Thyroid gland (tissue), 4 donors: ENCODE measurements at regions not wholly inside any gene's neighbourhood (a gene's known extent, or its start where the extent isn't known, plus 50 kb on each side); places are given as distances from the start of the nearest gene placed in this dataset.

Experiments used
- DNase-seq, 2 donors: peaks; one replicate each; pipeline ENCODE4 v3.0.0-alpha.2; 2019
- H3K27ac ChIP-seq, 3 donors: fragments of 200-600 bp; sonication (generic); 1 replicate in 2 of 3; 2 replicates in 1 of 3; pipeline ENCODE4 v1.5.1; 2016 to 2019; ENCODE audit warnings: mild to moderate bottlenecking in 1 of 3, moderate library complexity in 1 of 3
- H3K27me3 ChIP-seq: fragments of 200-600 bp; sonication (generic); one replicate; pipeline ENCODE4 v1.5.1; 2019
- H3K36me3 ChIP-seq, 2 donors: fragments of 200-600 bp; sonication (generic); one replicate each; pipeline ENCODE4 v1.5.1; 2016 to 2019
- H3K4me1 ChIP-seq, 2 donors: fragments of 200-600 bp; sonication (generic); one replicate each; pipeline ENCODE4 v1.5.1; 2017 to 2019
- H3K4me3 ChIP-seq, 3 donors: fragments of 200-600 bp; sonication (generic); replicated peaks in 1 of 3; 1 replicate in 2 of 3; 2 replicates in 1 of 3; pipeline ENCODE4 v1.5.1; 2016; ENCODE audit warnings: mild to moderate bottlenecking in 1 of 3
- H3K9me3 ChIP-seq: fragments of 200-600 bp; sonication (generic); one replicate; pipeline ENCODE4 v1.5.1; 2017
- POLR2A ChIP-seq, 2 donors: fragments of 450-650 bp; IDR thresholded peaks; one replicate each; pipeline ENCODE4 v1.6.1; 2017; ENCODE audit warnings: antibody characterized with exemption in 2 of 2, mild to moderate bottlenecking in 2 of 2, moderate library complexity in 1 of 2
- WGBS, 2 donors: methylation state at CpG; one replicate each; pipeline ENCODE4 v1.1.5; 2017; 5-methylcytosine and 5-hydroxymethylcytosine counted together
- intact Hi-C: fragments of 100-400 bp; cut with DNase I; formaldehyde crosslinking; loops from one replicate; pipeline ENCODE4 v1.15.1; 2023
- TF ChIP-seq, protein P1 (sequence below), 6 experiments: fragments of 200-600 bp in 3 of 6; fragments of 450-650 bp in 3 of 6; sonication (generic) in 3 of 6; IDR thresholded peaks; one replicate each; pipeline ENCODE4 v1.5.1; 2016 to 2019; ENCODE audit warnings: antibody characterized with exemption in 6 of 6, mild to moderate bottlenecking in 2 of 6, inconsistent platforms in 1 of 6, moderate library complexity in 1 of 6

DNA sequence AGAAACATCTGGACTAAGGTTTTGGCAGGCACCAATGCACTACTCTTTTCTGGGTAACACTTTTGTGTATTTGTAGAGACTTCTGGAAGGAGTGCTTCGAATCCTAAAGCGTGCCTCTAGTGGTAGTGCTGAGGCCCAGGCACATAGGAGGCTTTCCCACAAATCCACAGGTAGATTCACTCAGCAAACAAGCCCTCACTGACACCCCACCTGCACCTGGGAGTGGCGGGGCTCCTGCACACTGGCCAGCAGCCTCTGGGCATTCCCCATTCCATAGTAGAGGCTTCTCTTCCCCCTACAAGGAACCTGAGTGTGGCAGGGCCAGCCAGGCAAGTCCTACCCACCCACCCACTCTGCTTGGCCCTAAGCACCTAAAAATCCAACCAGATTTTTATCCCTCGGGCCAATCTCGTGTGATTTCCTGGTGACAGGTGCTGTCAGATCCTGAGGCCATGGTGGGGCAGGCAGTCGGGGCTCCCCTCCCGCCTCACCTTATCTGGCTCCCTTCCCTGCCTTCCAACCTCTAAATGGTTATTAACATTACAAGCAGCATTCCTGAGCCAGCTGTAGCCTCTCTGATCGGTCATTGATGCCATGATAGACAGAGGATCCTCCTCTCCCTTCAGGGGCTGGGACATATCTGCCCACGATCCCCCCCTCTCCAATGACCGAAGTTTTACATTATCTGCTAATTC lies 82.4 kb downstream of the SLC2A10 start:
- WGBS, 2 donors = 72 to 80% methylated on average over 10 of the region's 10 CpGs
- intact Hi-C loops = no loop called here
- TF ChIP-seq, protein P1, sequence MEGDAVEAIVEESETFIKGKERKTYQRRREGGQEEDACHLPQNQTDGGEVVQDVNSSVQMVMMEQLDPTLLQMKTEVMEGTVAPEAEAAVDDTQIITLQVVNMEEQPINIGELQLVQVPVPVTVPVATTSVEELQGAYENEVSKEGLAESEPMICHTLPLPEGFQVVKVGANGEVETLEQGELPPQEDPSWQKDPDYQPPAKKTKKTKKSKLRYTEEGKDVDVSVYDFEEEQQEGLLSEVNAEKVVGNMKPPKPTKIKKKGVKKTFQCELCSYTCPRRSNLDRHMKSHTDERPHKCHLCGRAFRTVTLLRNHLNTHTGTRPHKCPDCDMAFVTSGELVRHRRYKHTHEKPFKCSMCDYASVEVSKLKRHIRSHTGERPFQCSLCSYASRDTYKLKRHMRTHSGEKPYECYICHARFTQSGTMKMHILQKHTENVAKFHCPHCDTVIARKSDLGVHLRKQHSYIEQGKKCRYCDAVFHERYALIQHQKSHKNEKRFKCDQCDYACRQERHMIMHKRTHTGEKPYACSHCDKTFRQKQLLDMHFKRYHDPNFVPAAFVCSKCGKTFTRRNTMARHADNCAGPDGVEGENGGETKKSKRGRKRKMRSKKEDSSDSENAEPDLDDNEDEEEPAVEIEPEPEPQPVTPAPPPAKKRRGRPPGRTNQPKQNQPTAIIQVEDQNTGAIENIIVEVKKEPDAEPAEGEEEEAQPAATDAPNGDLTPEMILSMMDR (IDR thresholded peaks at IDR 0.05) = no peak
- TF ChIP-seq POLR2A (IDR thresholded peaks at IDR 0.05) = no peak

DNA sequence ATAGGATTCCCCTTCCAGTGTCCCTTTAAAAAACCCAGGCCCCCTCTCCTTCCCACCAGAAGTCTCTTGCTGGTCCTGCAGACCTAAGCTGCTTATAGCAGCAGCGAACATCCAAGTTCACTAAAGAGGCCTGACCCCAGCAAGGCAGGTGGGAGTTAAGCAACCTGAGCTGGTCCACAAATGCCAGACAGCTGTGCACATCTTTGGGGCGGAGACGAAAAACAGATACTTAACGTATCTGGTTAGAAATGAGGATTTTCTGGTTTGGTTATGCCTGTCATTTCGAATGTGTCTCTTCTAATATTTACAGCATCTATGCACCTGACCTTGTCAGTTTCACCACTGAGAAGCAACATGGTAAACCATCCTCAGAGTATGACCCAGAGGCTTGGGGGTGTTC lies 87.8 kb downstream of the SLC2A10 start:
- Histone ChIP-seq H3K4me1 (no peaks in the 10 kb centered on the region), H3K4me3 (no peak overlapping the region), H3K36me3 (no peaks in the 10 kb centered on the region), H3K9me3 (no peaks in the 10 kb centered on the region), H3K27ac (no peak overlapping the region), H3K27me3 (no peaks in the 10 kb centered on the region)
- intact Hi-C loops = no loop called here
- no peak for TF ChIP-seq POLR2A (IDR thresholded peaks at IDR 0.05)
- TF ChIP-seq, protein P1 (IDR thresholded peaks at IDR 0.05) = no peak
- 93 to 98% methylated on average over 5 of the region's 5 CpGs for WGBS, 2 donors
- no peak for DNase-seq

More for the DNA sequence above, 82.4 kb downstream of the SLC2A10 start:
- no peak overlapping the region for H3K4me3 ChIP-seq
- H3K9me3 ChIP-seq = no peaks in the 10 kb centered on the region
- H3K36me3 ChIP-seq = no peaks in the 10 kb centered on the region
- no peak overlapping the region for H3K27ac ChIP-seq
- DNase-seq = no peak
- H3K27me3 ChIP-seq = no peaks in the 10 kb centered on the region
- no peaks in the 10 kb centered on the region for H3K4me1 ChIP-seq

DNA sequence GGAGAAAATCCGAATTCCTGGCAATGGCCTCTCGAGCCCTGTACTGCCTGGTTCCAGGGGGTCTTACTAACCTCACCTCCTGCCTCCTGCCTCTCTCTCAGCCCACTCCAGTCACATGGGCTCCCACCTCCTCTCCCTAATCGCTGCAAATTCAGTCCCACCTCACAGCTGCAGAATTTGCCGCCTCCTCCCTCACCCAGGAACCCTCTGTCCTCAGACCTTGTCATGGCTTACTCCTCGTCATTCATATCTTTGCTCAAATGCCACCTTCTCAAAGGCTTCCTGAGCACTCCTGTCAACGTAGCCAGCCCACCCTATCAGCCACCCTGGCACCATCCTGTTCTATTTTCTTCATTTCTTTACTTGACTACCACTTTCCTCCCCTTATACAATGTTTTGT lies 89.0 kb downstream of the SLC2A10 start:
- Histone ChIP-seq H3K27me3 (no peaks in the 10 kb centered on the region), H3K9me3 (no peaks in the 10 kb centered on the region), H3K27ac (no peak overlapping the region), H3K4me3 (no peak overlapping the region), H3K4me1 (no peaks in the 10 kb centered on the region), H3K36me3 (no peaks in the 10 kb centered on the region)
- intact Hi-C loops = no loop called here
- WGBS, 2 donors = 75 to 78% methylated on average over 6 of the region's 6 CpGs
- DNase-seq = no peak
- TF ChIP-seq, protein P1 (IDR thresholded peaks at IDR 0.05) = no peak
- TF ChIP-seq POLR2A (IDR thresholded peaks at IDR 0.05) = no peak

DNA sequence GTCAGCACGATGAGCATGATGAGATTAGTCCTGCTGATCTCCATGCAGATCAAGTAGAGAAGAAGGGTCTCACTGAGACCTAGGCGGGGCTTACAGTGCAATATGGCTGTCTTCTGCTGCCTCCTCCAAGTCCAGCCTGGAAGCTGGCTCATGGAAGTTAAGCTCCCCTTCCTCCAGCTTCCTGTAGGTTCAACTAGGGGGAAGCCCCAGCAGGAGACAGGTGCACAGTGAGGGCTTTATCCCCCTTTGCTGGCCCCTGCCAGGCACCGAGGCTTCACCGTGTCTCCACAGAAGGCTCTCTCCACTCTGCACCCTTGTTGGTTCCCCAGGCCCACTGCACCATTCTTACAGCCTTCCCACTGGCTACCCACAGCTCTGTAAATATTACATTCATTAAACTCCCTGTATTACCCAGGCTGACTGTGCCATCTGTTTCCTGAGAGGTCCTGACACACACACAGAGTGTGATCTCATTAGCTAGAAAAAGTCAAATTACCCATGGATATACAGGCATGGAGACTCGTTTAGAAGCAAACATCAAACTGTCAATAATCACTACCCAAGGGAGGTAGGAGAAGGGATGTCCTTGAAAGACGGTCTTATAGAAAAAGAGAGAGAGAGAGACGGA lies 90.4 kb downstream of the SLC2A10 start:
- no peak overlapping the region for H3K27ac ChIP-seq

DNA sequence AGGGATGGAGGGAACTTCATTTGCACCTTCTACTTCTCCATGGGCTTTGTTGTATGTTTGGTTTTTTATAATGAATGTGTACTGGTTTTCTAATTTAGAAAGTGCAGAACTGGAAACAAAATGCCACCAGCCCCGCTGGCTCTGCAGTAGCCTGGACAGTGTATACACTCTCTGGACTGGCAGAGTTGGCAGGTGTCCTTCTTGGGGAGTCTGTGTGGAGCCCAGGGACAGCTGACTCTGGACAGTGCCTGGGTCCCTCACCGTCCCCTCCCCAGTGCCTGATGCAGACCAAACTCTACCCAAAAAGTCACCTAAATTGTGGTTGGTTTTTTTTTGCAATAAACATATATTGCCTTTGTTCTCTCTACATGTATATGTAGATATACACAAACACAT lies 91.0 kb downstream of the SLC2A10 start:
- WGBS, 2 donors = 87 to 89% methylated on average over 2 of the region's 2 CpGs

More for the DNA sequence above, 90.4 kb downstream of the SLC2A10 start:
- Histone ChIP-seq H3K27me3 (no peaks in the 10 kb centered on the region), H3K36me3 (no peaks in the 10 kb centered on the region), H3K9me3 (no peaks in the 10 kb centered on the region), H3K4me3 (no peak overlapping the region), H3K4me1 (no peaks in the 10 kb centered on the region)
- 50 to 59% methylated on average over 7 of the region's 7 CpGs for WGBS, 2 donors
- DNase-seq = no peak
- no peak for TF ChIP-seq POLR2A (IDR thresholded peaks at IDR 0.05)
- TF ChIP-seq, protein P1 (IDR thresholded peaks at IDR 0.05) = no peak
- intact Hi-C loops = no loop called here

More for the DNA sequence above, 91.0 kb downstream of the SLC2A10 start:
- H3K36me3 ChIP-seq = no peaks in the 10 kb centered on the region
- no peak overlapping the region for H3K27ac ChIP-seq
- no peaks in the 10 kb centered on the region for H3K4me1 ChIP-seq
- no peak overlapping the region for H3K4me3 ChIP-seq
- H3K27me3 ChIP-seq = no peaks in the 10 kb centered on the region
- H3K9me3 ChIP-seq = no peaks in the 10 kb centered on the region
- TF ChIP-seq, protein P1 (IDR thresholded peaks at IDR 0.05) = no peak
- TF ChIP-seq POLR2A (IDR thresholded peaks at IDR 0.05) = no peak
- intact Hi-C loops = no loop called here
- DNase-seq = no peak
